ENCODE measurements at regions not wholly inside any gene's neighbourhood (a gene's known extent, or its start where the extent isn't known, plus 50 kb on each side); places are given as distances from the start of the nearest gene placed in this dataset.
"Not testable (repeated sequence)": the region's sequence is repeated elsewhere in the genome, so short reads cannot be mapped to it uniquely, and the experiment has no call there.

DNA sequence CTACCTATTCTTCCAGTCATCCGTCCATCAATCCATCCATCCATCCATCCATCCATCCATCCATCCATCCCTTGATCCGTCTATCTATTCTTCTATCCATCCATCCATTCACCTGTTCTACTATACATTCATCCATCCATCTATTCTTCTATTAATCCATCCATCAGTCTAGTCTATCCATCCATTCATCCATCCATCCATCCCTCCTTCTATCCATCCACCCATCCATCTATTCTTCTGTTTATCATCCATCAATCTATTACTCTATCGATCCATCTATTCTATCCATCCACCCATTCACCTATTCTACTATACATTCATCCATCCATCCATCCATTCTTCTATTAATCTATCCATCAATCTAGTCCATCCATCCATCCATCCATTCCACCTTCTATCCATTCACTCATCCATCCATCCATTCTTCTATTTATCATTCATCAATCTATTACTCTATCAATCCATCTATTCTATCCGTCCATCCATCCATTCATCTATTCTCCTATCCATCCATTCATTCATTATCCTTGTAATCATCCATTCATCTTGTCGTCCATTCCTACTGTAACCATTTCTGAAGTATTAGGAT lies 110.4 kb upstream of the ZNF516 start:
- no peaks in the 10 kb centered on the region for H3K36me3 Mint-ChIP-seq (ENCODE audit: low read depth)
- TF ChIP-seq, protein P1, sequence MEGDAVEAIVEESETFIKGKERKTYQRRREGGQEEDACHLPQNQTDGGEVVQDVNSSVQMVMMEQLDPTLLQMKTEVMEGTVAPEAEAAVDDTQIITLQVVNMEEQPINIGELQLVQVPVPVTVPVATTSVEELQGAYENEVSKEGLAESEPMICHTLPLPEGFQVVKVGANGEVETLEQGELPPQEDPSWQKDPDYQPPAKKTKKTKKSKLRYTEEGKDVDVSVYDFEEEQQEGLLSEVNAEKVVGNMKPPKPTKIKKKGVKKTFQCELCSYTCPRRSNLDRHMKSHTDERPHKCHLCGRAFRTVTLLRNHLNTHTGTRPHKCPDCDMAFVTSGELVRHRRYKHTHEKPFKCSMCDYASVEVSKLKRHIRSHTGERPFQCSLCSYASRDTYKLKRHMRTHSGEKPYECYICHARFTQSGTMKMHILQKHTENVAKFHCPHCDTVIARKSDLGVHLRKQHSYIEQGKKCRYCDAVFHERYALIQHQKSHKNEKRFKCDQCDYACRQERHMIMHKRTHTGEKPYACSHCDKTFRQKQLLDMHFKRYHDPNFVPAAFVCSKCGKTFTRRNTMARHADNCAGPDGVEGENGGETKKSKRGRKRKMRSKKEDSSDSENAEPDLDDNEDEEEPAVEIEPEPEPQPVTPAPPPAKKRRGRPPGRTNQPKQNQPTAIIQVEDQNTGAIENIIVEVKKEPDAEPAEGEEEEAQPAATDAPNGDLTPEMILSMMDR (IDR thresholded peaks at IDR 0.05): no peak
- no peak for DNase-seq (ENCODE audit: low spot score)
- peaks cover 3% of the 10 kb centered on the region for H3K27me3 Mint-ChIP-seq (ENCODE audit: low read depth)
- no peaks in the 10 kb centered on the region for H3K4me1 Mint-ChIP-seq (ENCODE audit: low read depth)
- no peak overlapping the region for H3K4me3 Mint-ChIP-seq (ENCODE audit: unreplicated experiment)
- no peaks in the 10 kb centered on the region for H3K9me3 Mint-ChIP-seq (ENCODE audit: low read depth)
- no peak overlapping the region for H3K27ac Mint-ChIP-seq (ENCODE audit: unreplicated experiment)

DNA sequence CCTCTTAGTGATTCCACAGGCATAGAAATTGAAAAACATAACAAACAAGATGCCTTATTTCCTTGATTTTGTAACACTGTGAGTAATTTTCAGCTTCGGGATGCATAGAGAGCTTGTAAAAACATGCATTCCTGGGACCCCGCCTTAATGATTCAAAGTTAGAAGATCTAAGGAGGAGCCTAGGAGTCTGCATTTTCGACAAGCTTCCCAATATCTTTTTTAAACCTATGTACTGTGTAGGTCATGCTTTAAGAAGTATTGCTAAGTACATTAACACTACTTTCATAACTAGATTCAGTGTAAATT lies 109.8 kb upstream of the ZNF516 start:
- TF ChIP-seq, protein P1 (IDR thresholded peaks at IDR 0.05): no peak
- Mint-ChIP-seq H3K27me3 (ENCODE audit: low read depth) (peaks cover 3% of the 10 kb centered on the region), H3K36me3 (ENCODE audit: low read depth) (no peaks in the 10 kb centered on the region), H3K27ac (ENCODE audit: unreplicated experiment) (no peak overlapping the region), H3K4me1 (ENCODE audit: low read depth) (no peaks in the 10 kb centered on the region), H3K9me3 (ENCODE audit: low read depth) (no peaks in the 10 kb centered on the region), H3K4me3 (ENCODE audit: unreplicated experiment) (no peak overlapping the region)
- DNase-seq (ENCODE audit: low spot score): no peak

DNA sequence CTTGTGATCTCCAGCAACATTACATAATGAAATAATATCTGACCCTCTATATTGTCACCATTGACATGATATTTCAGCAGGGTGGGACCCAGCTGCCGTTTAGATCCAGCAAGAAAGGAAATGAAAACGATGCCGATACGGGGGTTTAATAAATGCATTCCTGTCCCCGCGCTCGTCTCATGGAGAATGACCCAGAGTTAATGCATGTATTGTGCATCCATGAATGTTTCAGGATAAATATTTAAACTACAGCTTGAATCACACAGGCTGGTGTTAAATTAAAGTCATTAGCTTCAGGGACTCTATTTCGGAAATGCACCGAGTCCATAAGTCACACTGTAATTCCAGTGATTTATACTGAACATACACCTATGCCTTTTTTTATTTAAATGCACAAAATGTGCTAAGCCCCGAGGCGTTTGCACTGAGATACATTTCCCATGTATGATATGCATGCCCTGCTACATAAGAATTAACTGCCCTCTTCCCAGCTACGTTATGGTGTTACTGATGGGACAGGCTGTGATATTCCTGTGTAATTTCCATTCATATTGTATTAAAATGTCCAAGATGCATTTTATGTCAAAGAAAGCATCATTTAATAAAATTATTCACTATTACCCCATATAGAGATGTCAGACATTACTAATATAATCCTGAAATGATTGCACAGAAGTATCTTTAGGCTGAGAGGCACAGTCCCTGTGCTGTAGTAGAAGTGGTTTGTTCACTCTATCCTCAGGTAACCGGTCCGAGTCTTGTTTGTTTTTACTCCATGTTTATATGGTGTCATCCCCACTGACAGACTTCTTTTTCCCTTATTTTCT lies 109.3 kb upstream of the ZNF516 start:
- Mint-ChIP-seq H3K9me3 (ENCODE audit: low read depth) (no peaks in the 10 kb centered on the region), H3K4me1 (ENCODE audit: low read depth) (no peaks in the 10 kb centered on the region)
- no peak for DNase-seq (ENCODE audit: low spot score)

DNA sequence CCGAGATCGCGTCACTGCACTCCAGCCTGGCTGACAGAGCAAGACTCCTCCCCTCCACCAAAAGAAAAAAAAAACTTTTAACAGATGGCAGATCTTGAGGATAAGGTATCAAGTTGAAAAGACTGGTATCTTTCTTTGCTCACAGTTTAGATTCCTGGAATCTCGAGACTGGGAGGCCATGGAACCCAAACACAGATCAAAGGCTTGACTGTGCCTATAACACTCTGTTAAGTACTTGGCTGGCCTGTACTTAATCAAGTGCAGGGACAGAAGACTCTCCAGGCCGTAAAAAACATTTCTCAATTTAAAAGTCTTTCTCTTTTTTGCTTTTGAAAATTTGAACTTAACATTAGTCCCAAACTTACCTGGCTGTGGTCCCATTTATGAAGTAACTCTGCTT lies 107.1 kb upstream of the ZNF516 start:
- no peak overlapping the region for H3K27ac Mint-ChIP-seq (ENCODE audit: unreplicated experiment)
- H3K9me3 Mint-ChIP-seq (ENCODE audit: low read depth): no peaks in the 10 kb centered on the region
- no peak overlapping the region for H3K4me3 Mint-ChIP-seq (ENCODE audit: unreplicated experiment)
- TF ChIP-seq, protein P1 (IDR thresholded peaks at IDR 0.05): no peak
- DNase-seq (ENCODE audit: low spot score): no peak
- H3K4me1 Mint-ChIP-seq (ENCODE audit: low read depth): no peaks in the 10 kb centered on the region
- no peaks in the 10 kb centered on the region for H3K36me3 Mint-ChIP-seq (ENCODE audit: low read depth)
- peaks cover 3% of the 10 kb centered on the region for H3K27me3 Mint-ChIP-seq (ENCODE audit: low read depth)

More for the DNA sequence above, 109.3 kb upstream of the ZNF516 start:
- Mint-ChIP-seq H3K27ac (ENCODE audit: unreplicated experiment) (no peak overlapping the region), H3K36me3 (ENCODE audit: low read depth) (no peaks in the 10 kb centered on the region), H3K27me3 (ENCODE audit: low read depth) (peaks cover 3% of the 10 kb centered on the region), H3K4me3 (ENCODE audit: unreplicated experiment) (no peak overlapping the region)
- TF ChIP-seq, protein P1 (IDR thresholded peaks at IDR 0.05): no peak

DNA sequence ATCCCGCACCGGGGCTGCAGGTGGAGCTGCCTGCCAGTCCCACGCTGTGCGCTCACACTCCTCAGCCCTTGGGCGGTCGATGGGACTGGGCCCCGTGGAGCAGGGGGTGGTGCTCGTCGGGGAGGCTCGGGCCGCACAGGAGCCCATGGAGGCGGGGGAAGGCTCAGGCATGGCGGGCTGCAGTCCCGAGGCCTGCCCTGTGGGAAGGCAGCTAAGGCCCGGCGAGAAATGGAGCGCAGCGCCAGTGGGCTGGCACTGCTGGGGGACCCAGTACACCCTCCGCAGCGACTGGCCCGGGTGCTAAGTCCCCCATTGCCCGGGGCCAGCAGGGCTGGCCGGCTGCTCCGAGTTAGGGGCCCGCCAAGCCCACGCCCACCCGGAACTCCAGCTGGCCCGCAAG lies 105.0 kb upstream of the ZNF516 start:
- not testable (repeated sequence) for DNase-seq (ENCODE audit: low spot score); H3K4me3 Mint-ChIP-seq (ENCODE audit: unreplicated experiment); H3K4me1 Mint-ChIP-seq (ENCODE audit: low read depth); H3K27me3 Mint-ChIP-seq (ENCODE audit: low read depth); H3K27ac Mint-ChIP-seq (ENCODE audit: unreplicated experiment); H3K9me3 Mint-ChIP-seq (ENCODE audit: low read depth); H3K36me3 Mint-ChIP-seq (ENCODE audit: low read depth)

DNA sequence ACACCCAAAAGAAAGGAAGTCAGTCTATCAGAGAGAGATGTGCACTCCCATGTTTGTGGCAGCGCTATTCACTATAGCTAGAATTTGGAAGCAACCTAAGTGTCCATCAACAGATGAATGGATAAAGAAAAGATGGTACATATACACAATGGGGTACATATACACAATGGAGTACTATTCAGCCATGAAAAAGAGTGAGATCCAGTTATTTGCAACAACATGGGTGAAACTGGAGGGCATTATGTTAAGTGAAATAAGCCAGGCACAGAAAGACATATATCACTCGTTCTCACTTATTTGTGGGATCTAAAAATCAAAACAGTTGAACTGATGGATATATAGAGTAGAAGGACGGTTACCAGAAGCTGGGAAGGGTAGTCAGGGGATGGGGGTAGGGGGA lies 99.9 kb upstream of the ZNF516 start:
- TF ChIP-seq, protein P1 (IDR thresholded peaks at IDR 0.05): no peak
- H3K4me1 Mint-ChIP-seq (ENCODE audit: low read depth): no peaks in the 10 kb centered on the region
- H3K27me3 Mint-ChIP-seq (ENCODE audit: low read depth): peaks cover 21% of the 10 kb centered on the region
- no peak overlapping the region for H3K27ac Mint-ChIP-seq (ENCODE audit: unreplicated experiment)
- peaks cover 3% of the 10 kb centered on the region for H3K9me3 Mint-ChIP-seq (ENCODE audit: low read depth)
- H3K4me3 Mint-ChIP-seq (ENCODE audit: unreplicated experiment): no peak overlapping the region
- no peak for DNase-seq (ENCODE audit: low spot score)
- H3K36me3 Mint-ChIP-seq (ENCODE audit: low read depth): no peaks in the 10 kb centered on the region
